Caco-2 (cell line): ENCODE measurements at regions not wholly inside any gene's neighbourhood (a gene's known extent, or its start where the extent isn't known, plus 50 kb on each side); places are given as distances from the start of the nearest gene placed in this dataset.
A peak's percentile ranks its signal among the peaks of the same experiment; 100 is the strongest.

Experiments used
- BruUV-seq: library from RNA; stranded (reverse); fragments of 400-500 nt; replicated peaks from 2 replicates; lab custom pipeline; 2021; lab: Mats Ljungman, UMichigan
- CTCF ChIA-PET: fragments of 300-600 bp; sonication (Branson Sonifier 250); formaldehyde crosslinking; loops from one replicate; lab custom pipeline; 2022; ENCODE audit warnings: antibody characterized with exemption; lab: Charles Lee
- POLR2A ChIA-PET: fragments of 300-600 bp; sonication (Branson Sonifier 250); formaldehyde crosslinking; loops from one replicate; lab custom pipeline; 2022; ENCODE audit warnings: antibody characterized with exemption; lab: Charles Lee
- DNase-seq, 2 experiments: peaks; one replicate each; pipeline versions ENCODE4 v3.0.0 to v3.0.0-alpha.2; 2020 to 2022
- H3K27me3 ChIP-seq: replicated peaks from 2 replicates; pipeline ENCODE4 v1.6.0; 2011; ENCODE audit warnings: low read length; ENCODE audit not compliant: control insufficient read depth, insufficient read depth
- H3K36me3 ChIP-seq: 2 replicates; pipeline ENCODE4 v1.5.1; 2011; ENCODE audit warnings: low read length; ENCODE audit not compliant: control insufficient read depth, insufficient read depth
- H3K4me1 ChIP-seq: fragments of 250-450 bp; sonication (Bioruptor Pico); 2 replicates; pipeline ENCODE4 v1.5.1; 2020; ENCODE audit warnings: mild to moderate bottlenecking
- H3K4me3 ChIP-seq: 2 replicates; pipeline ENCODE4 v1.5.1; 2011; ENCODE audit warnings: low read depth, mild to moderate bottlenecking, control low read depth, low read length
- H3K9me3 ChIP-seq: fragments of 250-450 bp; sonication (Bioruptor Pico); 2 replicates; pipeline ENCODE4 v1.5.1; 2020; ENCODE audit warnings: mild to moderate bottlenecking, moderate library complexity
- H3K27ac Mint-ChIP-seq: one replicate; pipeline ENCODE4 v1.8.0; 2022; ENCODE audit warnings: mixed read lengths; ENCODE audit not compliant: unreplicated experiment
- H3K27me3 Mint-ChIP-seq: one replicate; pipeline ENCODE4 v1.8.0; 2022; ENCODE audit warnings: mixed read lengths; ENCODE audit not compliant: insufficient read depth, unreplicated experiment
- H3K36me3 Mint-ChIP-seq: one replicate; pipeline ENCODE4 v1.8.0; 2022; ENCODE audit warnings: mild to moderate bottlenecking, mixed read lengths; ENCODE audit not compliant: insufficient read depth, unreplicated experiment
- H3K4me1 Mint-ChIP-seq: one replicate; pipeline ENCODE4 v1.8.0; 2022; ENCODE audit warnings: low read depth, mixed read lengths; ENCODE audit not compliant: unreplicated experiment
- H3K4me3 Mint-ChIP-seq: one replicate; pipeline ENCODE4 v1.8.0; 2022; ENCODE audit warnings: mild to moderate bottlenecking, moderate library complexity, mixed read lengths; ENCODE audit not compliant: unreplicated experiment
- H3K9me3 Mint-ChIP-seq: one replicate; pipeline ENCODE4 v1.8.0; 2022; ENCODE audit warnings: mixed read lengths; ENCODE audit not compliant: unreplicated experiment
- CTCF ChIP-seq, 2 experiments: fragments of 200-600 bp in 1 of 2; IDR thresholded peaks; 1 replicate in 1 of 2; 2 replicates in 1 of 2; pipeline versions ENCODE4 v1.5.1 to v1.8.0; 2011 to 2022; ENCODE audit warnings: antibody characterized with exemption in 1 of 2, control low read depth in 1 of 2, inconsistent platforms in 1 of 2, low read depth in 1 of 2, low read length in 1 of 2, mild to moderate bottlenecking in 1 of 2, moderate library complexity in 1 of 2; ENCODE audit not compliant: insufficient read depth in 1 of 2, severe bottlenecking in 1 of 2, unreplicated experiment in 1 of 2
- intact Hi-C: fragments of 100-400 bp; cut with micrococcal nuclease; formaldehyde crosslinking; loops from one replicate; pipeline ENCODE4 v1.10.0; 2022; ENCODE audit not compliant: unreplicated experiment

- no peaks in the 10 kb centered on the region for H3K27me3 ChIP-seq
- BruUV-seq = no TSS peak
- H3K36me3 ChIP-seq = no peaks in the 10 kb centered on the region
- no peaks in the 10 kb centered on the region for H3K4me1 ChIP-seq
- H3K4me3 Mint-ChIP-seq = no peak overlapping the region
- POLR2A ChIA-PET = no interaction called here
- peaks cover 10% of the 10 kb centered on the region for H3K27me3 Mint-ChIP-seq
- DNase-seq = peak in 1 of 2 experiments; percentile 7
- CTCF ChIA-PET = no interaction called here
- peak; percentile 11 to 17 for TF ChIP-seq CTCF (IDR thresholded peaks at IDR 0.05; ENCODE audit: insufficient read depth in 1 of 2, low read depth in 1 of 2, low read length in 1 of 2, severe bottlenecking in 1 of 2, unreplicated experiment in 1 of 2)
- H3K4me1 Mint-ChIP-seq = no peaks in the 10 kb centered on the region
- H3K27ac Mint-ChIP-seq = no peak overlapping the region
- intact Hi-C loops = no loop called here
- no peaks in the 10 kb centered on the region for H3K36me3 Mint-ChIP-seq
- H3K9me3 Mint-ChIP-seq = no peaks in the 10 kb centered on the region
- no peaks in the 10 kb centered on the region for H3K9me3 ChIP-seq
- no peak overlapping the region for H3K4me3 ChIP-seq
These were observed 264.0 kb upstream of the GRIP1 start for GRCh38 chr12:66942741-66943465.

- H3K27me3 ChIP-seq = no peaks in the 10 kb centered on the region
- no peaks in the 10 kb centered on the region for H3K4me1 ChIP-seq
- no peaks in the 10 kb centered on the region for H3K36me3 ChIP-seq
- DNase-seq = no peak
- Mint-ChIP-seq H3K4me3 (no peak overlapping the region), H3K36me3 (no peaks in the 10 kb centered on the region), H3K4me1 (no peaks in the 10 kb centered on the region), H3K27me3 (peaks cover 9% of the 10 kb centered on the region), H3K27ac (no peak overlapping the region), H3K9me3 (no peaks in the 10 kb centered on the region)
- intact Hi-C loops = no loop called here
- ChIA-PET POLR2A (no interaction called here), CTCF (no interaction called here)
- no peaks in the 10 kb centered on the region for H3K9me3 ChIP-seq
- TF ChIP-seq CTCF (IDR thresholded peaks at IDR 0.05; ENCODE audit: insufficient read depth in 1 of 2, low read depth in 1 of 2, low read length in 1 of 2, severe bottlenecking in 1 of 2, unreplicated experiment in 1 of 2) = no peak
- no peak overlapping the region for H3K4me3 ChIP-seq
- no TSS peak for BruUV-seq
These were observed 265.5 kb upstream of the GRIP1 start for GRCh38 chr12:66944365-66944764.

DNA sequence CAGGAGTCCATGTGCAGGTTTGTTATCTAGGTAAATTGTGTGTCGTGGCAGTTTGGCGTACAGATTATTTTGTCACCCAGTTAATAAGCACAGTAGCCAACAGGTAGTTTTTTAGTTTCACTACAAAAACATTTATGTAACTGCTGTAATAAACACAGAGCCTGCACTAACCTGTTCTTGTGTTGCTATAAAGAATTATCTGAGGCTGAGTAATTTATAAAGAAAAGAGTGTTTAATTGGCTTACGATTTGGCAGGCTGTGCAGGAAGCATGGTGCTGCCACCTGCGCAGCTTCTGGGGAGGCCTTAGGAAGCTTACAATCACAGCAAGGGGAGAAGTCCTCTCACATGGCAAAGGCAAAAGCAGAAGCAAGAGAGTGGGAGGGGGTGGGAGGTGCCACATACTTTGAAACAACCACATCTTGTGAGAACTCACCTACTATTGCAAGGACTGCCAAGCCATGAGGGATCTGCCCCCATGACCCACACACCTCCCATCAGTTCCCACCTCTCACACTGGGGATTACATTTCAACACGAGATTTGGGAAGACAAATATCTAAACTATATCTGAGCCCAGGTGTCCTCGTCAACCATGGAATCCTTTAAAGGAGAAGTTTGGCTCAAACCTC, 266.4 kb upstream of the GRIP1 start:
- Mint-ChIP-seq H3K9me3 (no peaks in the 10 kb centered on the region), H3K27ac (no peak overlapping the region), H3K36me3 (no peaks in the 10 kb centered on the region), H3K4me3 (no peak overlapping the region), H3K27me3 (peaks cover 9% of the 10 kb centered on the region), H3K4me1 (no peaks in the 10 kb centered on the region)
- TF ChIP-seq CTCF (IDR thresholded peaks at IDR 0.05; ENCODE audit: insufficient read depth in 1 of 2, low read depth in 1 of 2, low read length in 1 of 2, severe bottlenecking in 1 of 2, unreplicated experiment in 1 of 2) = no peak
- no peaks in the 10 kb centered on the region for H3K36me3 ChIP-seq
- ChIA-PET POLR2A (no interaction called here), CTCF (no interaction called here)
- intact Hi-C loops = no loop called here
- BruUV-seq = no TSS peak
- no peak for DNase-seq
- no peaks in the 10 kb centered on the region for H3K27me3 ChIP-seq
- no peak overlapping the region for H3K4me3 ChIP-seq
- H3K4me1 ChIP-seq = no peaks in the 10 kb centered on the region
- H3K9me3 ChIP-seq = no peaks in the 10 kb centered on the region
